ENCODE measurements at regions not wholly inside any gene's neighbourhood (a gene's known extent, or its start where the extent isn't known, plus 50 kb on each side); places are given as distances from the start of the nearest gene placed in this dataset.
"Not testable (repeated sequence)": the region's sequence is repeated elsewhere in the genome, so short reads cannot be mapped to it uniquely, and the experiment has no call there.

DNA sequence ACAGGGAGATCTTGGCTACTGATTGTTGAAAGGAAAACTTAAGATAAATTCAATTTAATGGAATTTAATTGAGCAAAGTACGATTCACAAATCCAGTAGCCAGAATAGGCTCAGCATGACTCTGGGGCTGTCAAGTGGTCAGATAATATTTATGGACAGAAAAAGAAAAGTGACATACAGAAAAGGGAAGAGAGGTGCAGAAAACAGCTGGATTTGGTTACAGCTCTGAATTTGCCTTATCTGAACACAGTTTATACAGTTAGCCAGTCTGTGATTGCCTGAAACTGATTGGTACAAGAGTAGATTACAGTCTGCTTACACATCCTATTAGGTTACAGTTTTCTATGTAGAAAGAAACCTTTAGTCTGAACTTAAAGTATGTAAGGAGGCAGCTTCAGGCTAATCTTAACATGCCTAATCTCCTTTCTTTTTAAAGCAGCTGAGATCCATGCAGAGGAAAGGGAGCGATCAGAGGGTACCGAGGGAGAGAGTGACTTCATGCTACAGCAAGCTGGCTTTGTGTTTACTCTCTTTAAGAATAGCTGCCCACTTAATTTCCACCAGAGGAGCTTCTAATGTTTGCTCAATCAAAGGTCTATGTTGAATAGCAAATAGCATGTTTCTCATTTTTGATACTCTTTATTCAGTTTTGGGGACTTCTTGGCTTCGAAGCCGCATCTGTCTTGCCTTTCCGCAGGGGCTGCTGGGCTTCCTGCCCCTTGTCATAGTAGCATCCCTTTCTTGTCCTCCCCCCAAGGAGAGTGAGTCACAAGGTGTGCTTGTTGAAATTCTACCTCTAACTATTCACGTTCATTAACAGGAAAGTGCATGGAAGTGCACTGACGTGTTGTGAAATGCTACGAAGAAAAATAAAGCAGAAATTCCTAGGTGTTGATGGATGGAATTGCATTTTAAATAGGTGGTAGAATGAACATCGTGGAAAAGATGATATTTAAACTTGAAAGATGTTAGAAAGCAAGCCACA, 761.2 kb downstream of the TAF11L14 start:
- intact Hi-C loops (cut with DNase I) = no loop called here
- Histone ChIP-seq H3K27ac (no peak overlapping the region), H3K36me3 (no peaks in the 10 kb centered on the region), H3K9me3 (no peaks in the 10 kb centered on the region), H3K4me1 (no peaks in the 10 kb centered on the region), H3K27me3 (no peaks in the 10 kb centered on the region), H3K4me3 (no peak overlapping the region)
- no peak for DNase-seq (ENCODE audit: extremely low spot score in 2 of 2)
- TF ChIP-seq, protein P1, sequence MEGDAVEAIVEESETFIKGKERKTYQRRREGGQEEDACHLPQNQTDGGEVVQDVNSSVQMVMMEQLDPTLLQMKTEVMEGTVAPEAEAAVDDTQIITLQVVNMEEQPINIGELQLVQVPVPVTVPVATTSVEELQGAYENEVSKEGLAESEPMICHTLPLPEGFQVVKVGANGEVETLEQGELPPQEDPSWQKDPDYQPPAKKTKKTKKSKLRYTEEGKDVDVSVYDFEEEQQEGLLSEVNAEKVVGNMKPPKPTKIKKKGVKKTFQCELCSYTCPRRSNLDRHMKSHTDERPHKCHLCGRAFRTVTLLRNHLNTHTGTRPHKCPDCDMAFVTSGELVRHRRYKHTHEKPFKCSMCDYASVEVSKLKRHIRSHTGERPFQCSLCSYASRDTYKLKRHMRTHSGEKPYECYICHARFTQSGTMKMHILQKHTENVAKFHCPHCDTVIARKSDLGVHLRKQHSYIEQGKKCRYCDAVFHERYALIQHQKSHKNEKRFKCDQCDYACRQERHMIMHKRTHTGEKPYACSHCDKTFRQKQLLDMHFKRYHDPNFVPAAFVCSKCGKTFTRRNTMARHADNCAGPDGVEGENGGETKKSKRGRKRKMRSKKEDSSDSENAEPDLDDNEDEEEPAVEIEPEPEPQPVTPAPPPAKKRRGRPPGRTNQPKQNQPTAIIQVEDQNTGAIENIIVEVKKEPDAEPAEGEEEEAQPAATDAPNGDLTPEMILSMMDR (IDR thresholded peaks at IDR 0.05) = no peak
- TF ChIP-seq POLR2A (IDR thresholded peaks at IDR 0.05) (no peak), POLR2AphosphoS5 (IDR thresholded peaks at IDR 0.05; ENCODE audit: insufficient read depth in 1 of 2, low read depth in 1 of 2) (no peak)

DNA sequence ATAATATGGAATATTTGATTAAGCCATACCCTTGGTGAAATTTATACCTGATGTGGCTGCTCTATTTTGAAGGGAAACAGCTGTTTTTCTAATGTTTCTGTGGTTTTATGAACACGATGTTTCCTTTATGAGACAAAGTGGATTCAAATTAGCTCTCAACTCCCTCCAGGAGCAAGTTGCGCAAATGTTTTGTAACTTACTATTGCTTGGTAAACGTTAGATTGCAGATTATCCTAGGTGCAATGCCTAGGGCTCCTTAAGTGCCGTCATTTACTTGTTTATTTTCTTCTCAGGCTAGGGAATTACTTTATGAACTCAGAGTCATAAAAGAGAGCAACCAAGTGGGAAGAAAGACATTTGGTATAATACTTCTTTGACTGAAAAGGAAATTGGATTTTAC, 763.1 kb downstream of the TAF11L14 start:
- Histone ChIP-seq H3K27ac (no peak overlapping the region), H3K27me3 (no peaks in the 10 kb centered on the region), H3K4me1 (no peaks in the 10 kb centered on the region), H3K4me3 (no peak overlapping the region), H3K9me3 (no peaks in the 10 kb centered on the region), H3K36me3 (no peaks in the 10 kb centered on the region)
- intact Hi-C loops (cut with DNase I) = no loop called here
- no peak for DNase-seq (ENCODE audit: extremely low spot score in 2 of 2)
- no peak for TF ChIP-seq POLR2AphosphoS5 (IDR thresholded peaks at IDR 0.05; ENCODE audit: insufficient read depth in 1 of 2, low read depth in 1 of 2)
- TF ChIP-seq, protein P1 (IDR thresholded peaks at IDR 0.05) = no peak
- TF ChIP-seq POLR2A (IDR thresholded peaks at IDR 0.05) = no peak

DNA sequence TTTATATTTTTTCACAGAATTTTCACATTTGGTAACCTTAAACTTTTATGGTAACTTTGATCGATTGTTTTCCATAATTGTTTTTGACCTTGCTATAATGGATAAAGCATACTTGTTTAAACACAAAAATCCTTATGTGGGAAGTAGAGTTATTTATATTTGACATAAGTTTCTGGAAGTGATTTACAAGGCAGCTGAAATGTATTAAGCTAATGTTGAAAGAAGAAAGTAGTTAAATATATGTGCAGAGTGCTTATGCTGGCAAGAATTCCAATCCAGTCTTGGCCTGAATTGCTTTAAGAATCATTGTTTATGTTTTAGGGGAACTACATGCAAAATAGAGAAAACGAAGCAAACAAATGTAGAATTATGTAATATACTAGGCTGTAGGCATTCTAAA, 763.6 kb downstream of the TAF11L14 start:
- H3K9me3 ChIP-seq = no peaks in the 10 kb centered on the region
- H3K27me3 ChIP-seq = no peaks in the 10 kb centered on the region
- no peak overlapping the region for H3K4me3 ChIP-seq
- H3K36me3 ChIP-seq = no peaks in the 10 kb centered on the region
- DNase-seq (ENCODE audit: extremely low spot score in 2 of 2) = no peak
- intact Hi-C loops (cut with DNase I) = no loop called here
- TF ChIP-seq POLR2A (IDR thresholded peaks at IDR 0.05) (no peak), POLR2AphosphoS5 (IDR thresholded peaks at IDR 0.05; ENCODE audit: insufficient read depth in 1 of 2, low read depth in 1 of 2) (no peak)
- TF ChIP-seq, protein P1 (IDR thresholded peaks at IDR 0.05) = no peak
- H3K27ac ChIP-seq = no peak overlapping the region
- H3K4me1 ChIP-seq = no peaks in the 10 kb centered on the region

DNA sequence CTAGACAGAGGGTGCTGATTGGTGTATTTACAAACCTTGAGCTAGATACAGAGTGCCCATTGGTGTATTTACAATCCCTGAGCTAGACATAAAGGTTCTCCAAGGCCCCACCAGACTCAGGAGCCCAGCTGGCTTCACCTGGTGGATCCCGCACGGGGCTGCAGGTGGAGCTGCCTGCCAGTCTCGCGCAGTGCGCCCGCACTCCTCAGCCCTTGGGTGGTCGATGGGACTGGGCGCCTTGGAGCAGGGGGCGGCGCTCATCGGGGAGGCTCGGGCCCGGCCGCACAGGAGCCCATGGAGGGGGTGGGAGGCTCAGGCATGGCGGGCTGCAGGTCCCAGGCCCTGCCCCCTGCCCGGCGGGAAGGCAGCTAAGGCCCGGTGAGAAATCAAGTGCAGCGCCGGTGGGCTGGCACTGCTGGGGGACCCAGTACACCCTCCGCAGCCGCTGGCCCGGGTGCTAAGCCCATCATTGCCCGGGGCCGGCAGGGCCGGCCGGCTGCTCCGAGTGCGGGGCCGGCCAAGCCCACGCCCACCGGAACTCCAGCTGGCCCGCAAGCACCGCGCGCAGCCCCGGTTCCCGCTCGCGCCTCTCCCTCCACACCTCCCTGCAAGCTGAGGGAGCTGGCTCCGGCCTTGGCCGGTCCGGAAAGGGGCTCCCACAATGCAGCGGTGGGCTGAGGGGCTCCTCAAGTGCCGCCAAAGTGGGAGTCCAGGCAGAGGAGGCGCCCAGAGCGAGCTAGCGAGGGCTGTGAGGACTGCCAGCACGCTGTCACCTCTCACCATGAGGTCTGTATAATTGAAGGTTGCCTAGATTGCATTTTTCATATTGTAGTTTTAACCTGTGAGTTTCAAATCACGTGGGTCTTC, 765.4 kb downstream of the TAF11L14 start:
- H3K4me3 ChIP-seq; H3K27me3 ChIP-seq; H3K4me1 ChIP-seq; H3K9me3 ChIP-seq; DNase-seq (ENCODE audit: extremely low spot score in 2 of 2); H3K36me3 ChIP-seq; intact Hi-C loops (cut with DNase I); H3K27ac ChIP-seq: not testable (repeated sequence)

DNA sequence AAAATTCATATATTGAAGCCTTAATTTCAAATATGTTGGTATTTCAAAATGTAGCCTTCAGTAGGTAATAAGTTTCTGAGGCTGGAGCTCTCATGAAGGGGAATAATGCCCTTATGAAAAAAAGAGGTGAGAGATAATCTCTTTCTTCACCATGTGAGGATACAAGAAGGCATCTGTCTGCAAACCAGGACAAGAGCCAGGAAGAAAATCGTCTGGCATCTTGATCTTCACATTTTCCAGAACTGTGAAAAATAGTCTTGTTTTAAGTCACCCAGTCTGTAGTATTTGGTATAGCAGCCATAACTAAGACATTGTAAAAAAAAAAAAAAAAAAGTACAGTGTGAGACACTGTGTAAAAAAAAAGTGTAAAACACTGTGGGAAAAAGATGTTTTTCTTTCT, 768.9 kb downstream of the TAF11L14 start:
- H3K4me3 ChIP-seq = no peak overlapping the region
- intact Hi-C loops (cut with DNase I) = no loop called here
- no peaks in the 10 kb centered on the region for H3K36me3 ChIP-seq
- H3K27me3 ChIP-seq = no peaks in the 10 kb centered on the region
- no peaks in the 10 kb centered on the region for H3K4me1 ChIP-seq
- TF ChIP-seq POLR2A (IDR thresholded peaks at IDR 0.05) (no peak), POLR2AphosphoS5 (IDR thresholded peaks at IDR 0.05; ENCODE audit: insufficient read depth in 1 of 2, low read depth in 1 of 2) (no peak)
- TF ChIP-seq, protein P1 (IDR thresholded peaks at IDR 0.05) = no peak
- no peaks in the 10 kb centered on the region for H3K9me3 ChIP-seq
- H3K27ac ChIP-seq = no peak overlapping the region
- DNase-seq (ENCODE audit: extremely low spot score in 2 of 2) = no peak

Measured in vagina (tissue), 2 donors.